KMS-11 (cell line): ENCODE measurements at regions not wholly inside any gene's neighbourhood (a gene's known extent, or its start where the extent isn't known, plus 50 kb on each side); places are given as distances from the start of the nearest gene placed in this dataset.

ENCODE experiments used
- H2AFZ ChIP-seq: fragments of 200-600 bp; sonication (generic); 2 replicates; pipeline ENCODE4 v1.6.1; 2016; ENCODE audit warnings: antibody characterized with exemption, mixed run types, low read depth
- H3K27ac ChIP-seq: fragments of 200-600 bp; sonication (generic); 2 replicates; pipeline ENCODE4 v1.6.1; 2016; ENCODE audit warnings: mild to moderate bottlenecking, mixed run types
- H3K27me3 ChIP-seq: fragments of 200-600 bp; sonication (generic); 2 replicates; pipeline ENCODE4 v1.6.1; 2017; ENCODE audit warnings: mild to moderate bottlenecking, low read depth, mixed run types, moderate library complexity; ENCODE audit not compliant: insufficient read depth
- H3K36me3 ChIP-seq: fragments of 200-600 bp; sonication (generic); 2 replicates; pipeline ENCODE4 v1.6.1; 2017; ENCODE audit warnings: mild to moderate bottlenecking, mixed run types; ENCODE audit not compliant: insufficient read depth
- H3K4me1 ChIP-seq: fragments of 200-600 bp; sonication (generic); 2 replicates; pipeline ENCODE4 v1.6.1; 2016; ENCODE audit warnings: mild to moderate bottlenecking, low read depth, mixed run types; ENCODE audit not compliant: poor library complexity, severe bottlenecking
- H3K4me2 ChIP-seq: fragments of 200-600 bp; sonication (generic); 2 replicates; pipeline ENCODE4 v1.7.0; 2016; ENCODE audit warnings: mild to moderate bottlenecking, mixed run types
- H3K4me3 ChIP-seq: fragments of 200-600 bp; sonication (generic); IDR thresholded peaks from 2 replicates; pipeline ENCODE4 v1.6.1; 2017; ENCODE audit warnings: low read depth, low read length, mixed read lengths; ENCODE audit not compliant: insufficient read depth
- H3K79me2 ChIP-seq: fragments of 200-600 bp; sonication (generic); 2 replicates; pipeline ENCODE4 v1.6.1; 2016; ENCODE audit warnings: low read depth, mixed run types; ENCODE audit not compliant: insufficient read depth
- H3K9ac ChIP-seq: fragments of 200-600 bp; sonication (generic); 2 replicates; pipeline ENCODE4 v1.6.1; 2016; ENCODE audit warnings: mild to moderate bottlenecking, mixed run types
- H4K20me1 ChIP-seq: fragments of 200-600 bp; sonication (generic); 2 replicates; pipeline ENCODE4 v1.6.1; 2016; ENCODE audit warnings: mild to moderate bottlenecking, mixed run types; ENCODE audit not compliant: insufficient read depth
- CTCF ChIP-seq: fragments of 200-600 bp; sonication (generic); conservative IDR thresholded peaks from 2 replicates; pipeline ENCODE4 v1.6.1; 2017; ENCODE audit warnings: low read depth, mild to moderate bottlenecking, antibody characterized with exemption, low read length, moderate library complexity, mixed read lengths

GRCh38 chr3:16692486-16693344, 87.5 kb upstream of the DAZL start:
- H3K4me1 ChIP-seq = peaks cover 3% of the 10 kb centered on the region
- H3K4me3 ChIP-seq = no peak overlapping the region
- H3K36me3 ChIP-seq = no peaks in the 10 kb centered on the region
- H3K9ac ChIP-seq = no peak overlapping the region
- no peak for TF ChIP-seq CTCF
- no peaks in the 10 kb centered on the region for H4K20me1 ChIP-seq
- H3K79me2 ChIP-seq = no peaks in the 10 kb centered on the region
- H2AFZ ChIP-seq = no peak overlapping the region
- H3K4me2 ChIP-seq = no peak overlapping the region
- H3K27me3 ChIP-seq = no peaks in the 10 kb centered on the region
- H3K27ac ChIP-seq = no peak overlapping the region

- H4K20me1 ChIP-seq = no peaks in the 10 kb centered on the region
- no peaks in the 10 kb centered on the region for H3K27me3 ChIP-seq
- H3K79me2 ChIP-seq = no peaks in the 10 kb centered on the region
- no peak for TF ChIP-seq CTCF
- H3K4me2 ChIP-seq = no peak overlapping the region
- no peaks in the 10 kb centered on the region for H3K36me3 ChIP-seq
- no peak overlapping the region for H2AFZ ChIP-seq
- no peak overlapping the region for H3K27ac ChIP-seq
- H3K4me1 ChIP-seq = peaks cover 3% of the 10 kb centered on the region
- no peak overlapping the region for H3K4me3 ChIP-seq
- H3K9ac ChIP-seq = no peak overlapping the region
Observed at GRCh38 chr3:16693820-16694219, 88.6 kb upstream of the DAZL start.

GRCh38 chr3:16695710-16696109, 90.5 kb upstream of the DAZL start:
- no peak overlapping the region for H3K4me3 ChIP-seq
- no peak overlapping the region for H3K4me2 ChIP-seq

GRCh38 chr3:16697443-16698147, 92.4 kb upstream of the DAZL start:
- no peak overlapping the region for H2AFZ ChIP-seq
- H3K27me3 ChIP-seq = no peaks in the 10 kb centered on the region
- no peak overlapping the region for H3K4me3 ChIP-seq
- no peak overlapping the region for H3K4me2 ChIP-seq
- H4K20me1 ChIP-seq = no peaks in the 10 kb centered on the region
- H3K36me3 ChIP-seq = no peaks in the 10 kb centered on the region
- no peak for TF ChIP-seq CTCF
- H3K9ac ChIP-seq = no peak overlapping the region
- peaks cover 3% of the 10 kb centered on the region for H3K4me1 ChIP-seq
- H3K79me2 ChIP-seq = no peaks in the 10 kb centered on the region
- H3K27ac ChIP-seq = no peak overlapping the region

More at GRCh38 chr3:16695710-16696109, 90.5 kb upstream of the DAZL start:
- Histone ChIP-seq H3K36me3 (no peaks in the 10 kb centered on the region), H3K27ac (no peak overlapping the region), H3K4me1 (peaks cover 3% of the 10 kb centered on the region), H4K20me1 (no peaks in the 10 kb centered on the region), H2AFZ (no peak overlapping the region), H3K79me2 (no peaks in the 10 kb centered on the region), H3K27me3 (no peaks in the 10 kb centered on the region), H3K9ac (no peak overlapping the region)
- TF ChIP-seq CTCF = no peak
